ENCODE measurements at regions not wholly inside any gene's neighbourhood (a gene's known extent, or its start where the extent isn't known, plus 50 kb on each side); places are given as distances from the start of the nearest gene placed in this dataset.

DNA sequence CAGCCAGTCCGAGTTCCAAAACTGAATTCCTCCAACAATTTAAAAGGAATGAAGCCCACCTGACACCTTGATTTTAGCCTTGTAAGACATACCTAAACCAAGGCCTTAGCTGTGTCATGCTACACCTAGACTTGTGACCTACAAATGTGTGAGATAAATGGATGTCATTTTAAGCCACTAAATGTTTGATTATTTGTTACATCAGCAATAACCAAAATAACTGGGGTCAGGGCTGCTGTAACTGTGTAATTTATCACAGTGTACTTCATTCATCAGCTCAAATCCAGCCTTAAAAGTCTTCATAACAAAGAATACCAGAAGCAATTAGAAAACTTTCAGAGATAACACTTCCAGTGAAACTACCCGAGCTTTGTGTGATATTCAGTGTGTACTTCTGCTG lies 673.0 kb upstream of the ANO3 start:
- TF ChIP-seq, protein P1, sequence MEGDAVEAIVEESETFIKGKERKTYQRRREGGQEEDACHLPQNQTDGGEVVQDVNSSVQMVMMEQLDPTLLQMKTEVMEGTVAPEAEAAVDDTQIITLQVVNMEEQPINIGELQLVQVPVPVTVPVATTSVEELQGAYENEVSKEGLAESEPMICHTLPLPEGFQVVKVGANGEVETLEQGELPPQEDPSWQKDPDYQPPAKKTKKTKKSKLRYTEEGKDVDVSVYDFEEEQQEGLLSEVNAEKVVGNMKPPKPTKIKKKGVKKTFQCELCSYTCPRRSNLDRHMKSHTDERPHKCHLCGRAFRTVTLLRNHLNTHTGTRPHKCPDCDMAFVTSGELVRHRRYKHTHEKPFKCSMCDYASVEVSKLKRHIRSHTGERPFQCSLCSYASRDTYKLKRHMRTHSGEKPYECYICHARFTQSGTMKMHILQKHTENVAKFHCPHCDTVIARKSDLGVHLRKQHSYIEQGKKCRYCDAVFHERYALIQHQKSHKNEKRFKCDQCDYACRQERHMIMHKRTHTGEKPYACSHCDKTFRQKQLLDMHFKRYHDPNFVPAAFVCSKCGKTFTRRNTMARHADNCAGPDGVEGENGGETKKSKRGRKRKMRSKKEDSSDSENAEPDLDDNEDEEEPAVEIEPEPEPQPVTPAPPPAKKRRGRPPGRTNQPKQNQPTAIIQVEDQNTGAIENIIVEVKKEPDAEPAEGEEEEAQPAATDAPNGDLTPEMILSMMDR (IDR thresholded peaks at IDR 0.05): no peak
- no peak for TF ChIP-seq POLR2AphosphoS5 (IDR thresholded peaks at IDR 0.05; ENCODE audit: low read depth, low read length)
